H1 (cell line): ENCODE measurements at regions not wholly inside any gene's neighbourhood (a gene's known extent, or its start where the extent isn't known, plus 50 kb on each side); places are given as distances from the start of the nearest gene placed in this dataset.

Experiments
- BCL11A ChIP-seq, 2 experiments: IDR thresholded peaks; one replicate each; pipeline ENCODE4 v1.6.1; 2011; ENCODE audit warnings: low read depth in 2 of 2, low read length in 2 of 2, mild to moderate bottlenecking in 2 of 2
- CEBPB ChIP-seq: IDR thresholded peaks from 2 replicates; pipeline ENCODE4 v1.6.1; 2012; ENCODE audit warnings: low read depth, low read length
- CHD2 ChIP-seq: IDR thresholded peaks from 2 replicates; pipeline ENCODE4 v1.6.1; 2012; ENCODE audit warnings: low read length, improper control_type of control experiment
- JUND ChIP-seq: IDR thresholded peaks from 2 replicates; pipeline ENCODE4 v1.6.1; 2011; ENCODE audit warnings: mild to moderate bottlenecking, improper control_type of control experiment, low read length
- KDM5A ChIP-seq: fragments of 200-600 bp; IDR thresholded peaks from 2 replicates; pipeline ENCODE4 v1.7.1; 2012; ENCODE audit warnings: mild to moderate bottlenecking, low read length, inconsistent platforms, mixed read lengths
- MAFK ChIP-seq: IDR thresholded peaks from 2 replicates; pipeline ENCODE4 v1.6.1; 2012; ENCODE audit warnings: low read depth, mild to moderate bottlenecking, improper control_type of control experiment, low read length
- NRF1 ChIP-seq: IDR thresholded peaks from 2 replicates; pipeline ENCODE4 v1.6.1; 2011; ENCODE audit warnings: mild to moderate bottlenecking, low read depth, low read length, improper control_type of control experiment
- RNF2 ChIP-seq: fragments of 200-900, 300-1000 bp; sonication (generic); IDR thresholded peaks from 2 replicates; pipeline ENCODE4 v1.7.1; 2016; ENCODE audit warnings: borderline replicate concordance, low read depth, mild to moderate bottlenecking, antibody characterized with exemption, low read length; ENCODE audit not compliant: poor library complexity, severe bottlenecking; ENCODE audit errors: missing control alignments
- TBP ChIP-seq: IDR thresholded peaks from 2 replicates; pipeline ENCODE4 v1.6.1; 2011; ENCODE audit warnings: low read depth, low read length, improper control_type of control experiment
- TF ChIP-seq, protein P1 (sequence below): fragments of 300-600 bp; sonication (generic); IDR thresholded peaks from 2 replicates; pipeline ENCODE4 v1.7.1; 2012; ENCODE audit warnings: low read length, moderate library complexity, mild to moderate bottlenecking, inconsistent platforms; ENCODE audit not compliant: insufficient replicate concordance

DNA sequence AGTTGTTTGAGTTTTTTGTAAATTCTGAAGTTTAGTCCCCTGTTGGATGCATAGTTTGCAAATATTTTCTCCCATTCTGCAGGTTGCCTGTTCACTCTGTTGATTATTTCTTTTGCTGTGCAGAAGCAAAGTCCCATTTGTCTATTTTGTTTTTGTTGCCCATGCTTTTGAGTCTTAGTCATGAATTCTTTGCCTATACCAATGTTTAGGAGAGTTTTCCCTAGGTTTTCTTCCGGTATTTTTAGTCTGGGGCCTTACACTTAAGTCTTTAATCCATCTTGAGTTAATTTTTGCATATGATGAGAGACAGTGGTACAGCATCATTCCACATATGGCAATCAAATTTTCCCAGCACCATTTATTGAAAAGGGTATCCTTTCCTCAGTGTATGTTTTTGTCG is 405.8 kb upstream of the RPS6KA3 start (continued):
- TF ChIP-seq, protein P1, sequence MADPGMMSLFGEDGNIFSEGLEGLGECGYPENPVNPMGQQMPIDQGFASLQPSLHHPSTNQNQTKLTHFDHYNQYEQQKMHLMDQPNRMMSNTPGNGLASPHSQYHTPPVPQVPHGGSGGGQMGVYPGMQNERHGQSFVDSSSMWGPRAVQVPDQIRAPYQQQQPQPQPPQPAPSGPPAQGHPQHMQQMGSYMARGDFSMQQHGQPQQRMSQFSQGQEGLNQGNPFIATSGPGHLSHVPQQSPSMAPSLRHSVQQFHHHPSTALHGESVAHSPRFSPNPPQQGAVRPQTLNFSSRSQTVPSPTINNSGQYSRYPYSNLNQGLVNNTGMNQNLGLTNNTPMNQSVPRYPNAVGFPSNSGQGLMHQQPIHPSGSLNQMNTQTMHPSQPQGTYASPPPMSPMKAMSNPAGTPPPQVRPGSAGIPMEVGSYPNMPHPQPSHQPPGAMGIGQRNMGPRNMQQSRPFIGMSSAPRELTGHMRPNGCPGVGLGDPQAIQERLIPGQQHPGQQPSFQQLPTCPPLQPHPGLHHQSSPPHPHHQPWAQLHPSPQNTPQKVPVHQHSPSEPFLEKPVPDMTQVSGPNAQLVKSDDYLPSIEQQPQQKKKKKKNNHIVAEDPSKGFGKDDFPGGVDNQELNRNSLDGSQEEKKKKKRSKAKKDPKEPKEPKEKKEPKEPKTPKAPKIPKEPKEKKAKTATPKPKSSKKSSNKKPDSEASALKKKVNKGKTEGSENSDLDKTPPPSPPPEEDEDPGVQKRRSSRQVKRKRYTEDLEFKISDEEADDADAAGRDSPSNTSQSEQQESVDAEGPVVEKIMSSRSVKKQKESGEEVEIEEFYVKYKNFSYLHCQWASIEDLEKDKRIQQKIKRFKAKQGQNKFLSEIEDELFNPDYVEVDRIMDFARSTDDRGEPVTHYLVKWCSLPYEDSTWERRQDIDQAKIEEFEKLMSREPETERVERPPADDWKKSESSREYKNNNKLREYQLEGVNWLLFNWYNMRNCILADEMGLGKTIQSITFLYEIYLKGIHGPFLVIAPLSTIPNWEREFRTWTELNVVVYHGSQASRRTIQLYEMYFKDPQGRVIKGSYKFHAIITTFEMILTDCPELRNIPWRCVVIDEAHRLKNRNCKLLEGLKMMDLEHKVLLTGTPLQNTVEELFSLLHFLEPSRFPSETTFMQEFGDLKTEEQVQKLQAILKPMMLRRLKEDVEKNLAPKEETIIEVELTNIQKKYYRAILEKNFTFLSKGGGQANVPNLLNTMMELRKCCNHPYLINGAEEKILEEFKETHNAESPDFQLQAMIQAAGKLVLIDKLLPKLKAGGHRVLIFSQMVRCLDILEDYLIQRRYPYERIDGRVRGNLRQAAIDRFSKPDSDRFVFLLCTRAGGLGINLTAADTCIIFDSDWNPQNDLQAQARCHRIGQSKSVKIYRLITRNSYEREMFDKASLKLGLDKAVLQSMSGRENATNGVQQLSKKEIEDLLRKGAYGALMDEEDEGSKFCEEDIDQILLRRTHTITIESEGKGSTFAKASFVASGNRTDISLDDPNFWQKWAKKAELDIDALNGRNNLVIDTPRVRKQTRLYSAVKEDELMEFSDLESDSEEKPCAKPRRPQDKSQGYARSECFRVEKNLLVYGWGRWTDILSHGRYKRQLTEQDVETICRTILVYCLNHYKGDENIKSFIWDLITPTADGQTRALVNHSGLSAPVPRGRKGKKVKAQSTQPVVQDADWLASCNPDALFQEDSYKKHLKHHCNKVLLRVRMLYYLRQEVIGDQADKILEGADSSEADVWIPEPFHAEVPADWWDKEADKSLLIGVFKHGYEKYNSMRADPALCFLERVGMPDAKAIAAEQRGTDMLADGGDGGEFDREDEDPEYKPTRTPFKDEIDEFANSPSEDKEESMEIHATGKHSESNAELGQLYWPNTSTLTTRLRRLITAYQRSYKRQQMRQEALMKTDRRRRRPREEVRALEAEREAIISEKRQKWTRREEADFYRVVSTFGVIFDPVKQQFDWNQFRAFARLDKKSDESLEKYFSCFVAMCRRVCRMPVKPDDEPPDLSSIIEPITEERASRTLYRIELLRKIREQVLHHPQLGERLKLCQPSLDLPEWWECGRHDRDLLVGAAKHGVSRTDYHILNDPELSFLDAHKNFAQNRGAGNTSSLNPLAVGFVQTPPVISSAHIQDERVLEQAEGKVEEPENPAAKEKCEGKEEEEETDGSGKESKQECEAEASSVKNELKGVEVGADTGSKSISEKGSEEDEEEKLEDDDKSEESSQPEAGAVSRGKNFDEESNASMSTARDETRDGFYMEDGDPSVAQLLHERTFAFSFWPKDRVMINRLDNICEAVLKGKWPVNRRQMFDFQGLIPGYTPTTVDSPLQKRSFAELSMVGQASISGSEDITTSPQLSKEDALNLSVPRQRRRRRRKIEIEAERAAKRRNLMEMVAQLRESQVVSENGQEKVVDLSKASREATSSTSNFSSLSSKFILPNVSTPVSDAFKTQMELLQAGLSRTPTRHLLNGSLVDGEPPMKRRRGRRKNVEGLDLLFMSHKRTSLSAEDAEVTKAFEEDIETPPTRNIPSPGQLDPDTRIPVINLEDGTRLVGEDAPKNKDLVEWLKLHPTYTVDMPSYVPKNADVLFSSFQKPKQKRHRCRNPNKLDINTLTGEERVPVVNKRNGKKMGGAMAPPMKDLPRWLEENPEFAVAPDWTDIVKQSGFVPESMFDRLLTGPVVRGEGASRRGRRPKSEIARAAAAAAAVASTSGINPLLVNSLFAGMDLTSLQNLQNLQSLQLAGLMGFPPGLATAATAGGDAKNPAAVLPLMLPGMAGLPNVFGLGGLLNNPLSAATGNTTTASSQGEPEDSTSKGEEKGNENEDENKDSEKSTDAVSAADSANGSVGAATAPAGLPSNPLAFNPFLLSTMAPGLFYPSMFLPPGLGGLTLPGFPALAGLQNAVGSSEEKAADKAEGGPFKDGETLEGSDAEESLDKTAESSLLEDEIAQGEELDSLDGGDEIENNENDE: no peak
- no peak for TF ChIP-seq NRF1
- no peak for TF ChIP-seq TBP
- no peak for TF ChIP-seq BCL11A (IDR thresholded peaks at IDR 0.05; ENCODE audit: low read depth in 2 of 2, low read length in 2 of 2)
- TF ChIP-seq RNF2: no peak
- TF ChIP-seq MAFK: no peak
- no peak for TF ChIP-seq KDM5A
- TF ChIP-seq JUND: no peak
- TF ChIP-seq CHD2: no peak
- no peak for TF ChIP-seq CEBPB
